HG02798 (cell line): ENCODE measurements at regions not wholly inside any gene's neighbourhood (a gene's known extent, or its start where the extent isn't known, plus 50 kb on each side); places are given as distances from the start of the nearest gene placed in this dataset.

Experiments
- ATAC-seq: cut with Tn5 transposase; IDR thresholded peaks from one replicate; pipeline ENCODE4 v1.9.1; 2021; ENCODE audit warnings: mild to moderate bottlenecking; ENCODE audit not compliant: unreplicated experiment, poor library complexity

- no peak for ATAC-seq
Observed at GRCh38 chr2:105150231-105150630, 91.3 kb upstream of the GPR45 start.

GRCh38 chr2:105154119-105154818 lies 87.3 kb upstream of the GPR45 start:
- no peak for ATAC-seq

GRCh38 chr2:105156166-105156565 lies 85.4 kb upstream of the GPR45 start:
- no peak for ATAC-seq

- no peak for ATAC-seq
Observed at GRCh38 chr2:105158002-105158401, 83.5 kb upstream of the GPR45 start.

GRCh38 chr2:105166688-105167087 lies 74.9 kb upstream of the GPR45 start:
- no peak for ATAC-seq

- ATAC-seq, result no peak
Observed at GRCh38 chr2:105168543-105168942, 73.0 kb upstream of the GPR45 start.

GRCh38 chr2:105175231-105175630 lies 66.3 kb upstream of the GPR45 start:
- ATAC-seq, result no peak

- ATAC-seq, result no peak
Observed at GRCh38 chr2:105176429-105176828, 65.1 kb upstream of the GPR45 start.

GRCh38 chr2:105177008-105177407 lies 64.5 kb upstream of the GPR45 start:
- ATAC-seq, result no peak

GRCh38 chr2:105177536-105178254 lies 63.8 kb upstream of the GPR45 start:
- no peak for ATAC-seq

- ATAC-seq, result no peak
Observed at GRCh38 chr2:105179469-105180372, 61.8 kb upstream of the GPR45 start.

GRCh38 chr2:105180491-105180972 lies 61.0 kb upstream of the GPR45 start:
- no peak for ATAC-seq

- no peak for ATAC-seq
Observed at GRCh38 chr2:105181282-105181681, 60.3 kb upstream of the GPR45 start.

- ATAC-seq, result peak; percentile 64
Observed at GRCh38 chr2:105183555-105184323, 57.8 kb upstream of the GPR45 start.

- ATAC-seq, result no peak
Observed at GRCh38 chr2:105184420-105184819, 57.1 kb upstream of the GPR45 start.

GRCh38 chr2:105186967-105187498 lies 54.5 kb upstream of the GPR45 start:
- no peak for ATAC-seq

- no peak for ATAC-seq
Observed at GRCh38 chr2:105187531-105187930, 54.0 kb upstream of the GPR45 start.

- peak; percentile 57 for ATAC-seq
Observed at GRCh38 chr2:105188343-105188742, 53.2 kb upstream of the GPR45 start.
